IPS-20b (cell line): ENCODE measurements at regions not wholly inside any gene's neighbourhood (a gene's known extent, or its start where the extent isn't known, plus 50 kb on each side); places are given as distances from the start of the nearest gene placed in this dataset.

Source experiments
- H3K27ac ChIP-seq: one replicate; pipeline ENCODE4 v1.5.1; 2013; ENCODE audit warnings: low read length
- H3K27me3 ChIP-seq: 2 replicates; pipeline ENCODE4 v1.6.1; 2013; ENCODE audit warnings: mild to moderate bottlenecking, low read length, inconsistent platforms; ENCODE audit not compliant: insufficient read depth
- H3K36me3 ChIP-seq: 2 replicates; pipeline ENCODE4 v1.6.1; 2013; ENCODE audit warnings: low read depth, mild to moderate bottlenecking, inconsistent platforms, low read length, moderate library complexity; ENCODE audit not compliant: insufficient read depth
- H3K4me1 ChIP-seq: 2 replicates; pipeline ENCODE4 v1.6.1; 2013; ENCODE audit warnings: mild to moderate bottlenecking, control low read depth, inconsistent platforms, low read length, moderate library complexity; ENCODE audit not compliant: insufficient read depth
- H3K4me3 ChIP-seq: 2 replicates; pipeline ENCODE4 v1.5.1; 2013; ENCODE audit warnings: mild to moderate bottlenecking, low read length, inconsistent platforms
- H3K9ac ChIP-seq: 2 replicates; pipeline ENCODE4 v1.6.1; 2013; ENCODE audit warnings: low read depth, mild to moderate bottlenecking, inconsistent platforms, low read length, moderate library complexity
- H3K9me3 ChIP-seq: 2 replicates; pipeline ENCODE4 v1.6.1; 2013; ENCODE audit warnings: mild to moderate bottlenecking, low read depth, low read length, inconsistent platforms; ENCODE audit not compliant: insufficient read depth

DNA sequence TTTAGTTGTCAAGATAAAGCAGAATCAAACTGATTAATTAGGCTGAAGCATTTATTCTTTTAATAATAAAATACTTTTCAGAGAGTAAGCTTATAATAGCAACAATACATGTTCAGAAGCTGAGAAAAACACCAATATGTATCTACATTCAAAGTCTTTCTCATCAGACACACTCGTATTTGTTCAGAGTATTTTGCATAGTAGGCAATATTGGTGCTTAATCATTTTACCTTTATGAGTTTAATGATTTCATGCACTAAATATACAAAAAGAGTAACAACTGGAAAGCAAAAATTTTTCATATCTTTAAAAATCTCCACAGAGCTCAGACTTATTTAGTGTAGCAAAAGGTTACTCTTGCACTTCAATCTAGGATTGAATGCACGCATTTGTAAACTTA lies 313.9 kb downstream of the ZEB2 start:
- H3K36me3 ChIP-seq = no peaks in the 10 kb centered on the region
- no peak overlapping the region for H3K9ac ChIP-seq
- no peaks in the 10 kb centered on the region for H3K4me1 ChIP-seq
- H3K4me3 ChIP-seq = no peak overlapping the region
- no peaks in the 10 kb centered on the region for H3K9me3 ChIP-seq
- H3K27me3 ChIP-seq = no peaks in the 10 kb centered on the region
- H3K27ac ChIP-seq = no peak overlapping the region

DNA sequence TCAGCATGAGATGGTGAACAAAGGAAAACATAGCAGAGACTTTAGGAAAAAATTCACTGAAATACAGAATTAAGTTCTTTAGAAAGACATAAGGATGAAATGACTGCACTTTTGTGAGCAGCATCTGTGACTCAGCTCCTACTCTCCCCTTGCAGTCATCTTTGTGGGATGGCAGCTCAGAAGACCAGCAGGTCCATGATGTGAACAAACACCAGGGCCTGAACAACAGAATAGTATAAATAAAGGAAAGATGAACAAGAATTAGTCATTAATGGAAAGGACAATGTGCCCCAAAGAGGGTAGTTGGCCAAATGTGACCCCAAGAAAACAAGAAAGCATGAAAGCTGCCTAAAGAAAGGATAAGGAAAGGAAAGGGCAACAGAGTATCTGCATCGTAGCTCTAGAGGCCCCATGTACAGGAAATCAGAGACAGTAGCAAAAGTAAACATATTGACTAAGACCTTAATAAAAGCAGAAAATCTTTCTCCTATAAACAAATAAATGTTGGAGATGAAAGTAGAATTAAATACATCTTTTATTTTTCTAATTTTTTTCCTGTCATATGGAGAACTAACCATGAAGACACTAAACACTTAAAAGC lies 318.0 kb downstream of the ZEB2 start:
- no peaks in the 10 kb centered on the region for H3K36me3 ChIP-seq
- H3K4me3 ChIP-seq = no peak overlapping the region
- no peaks in the 10 kb centered on the region; the same call in 1 of the 2 replicates for H3K4me1 ChIP-seq
- H3K27me3 ChIP-seq = no peaks in the 10 kb centered on the region
- no peak overlapping the region for H3K27ac ChIP-seq
- H3K9me3 ChIP-seq = no peaks in the 10 kb centered on the region
- H3K9ac ChIP-seq = no peak overlapping the region

DNA sequence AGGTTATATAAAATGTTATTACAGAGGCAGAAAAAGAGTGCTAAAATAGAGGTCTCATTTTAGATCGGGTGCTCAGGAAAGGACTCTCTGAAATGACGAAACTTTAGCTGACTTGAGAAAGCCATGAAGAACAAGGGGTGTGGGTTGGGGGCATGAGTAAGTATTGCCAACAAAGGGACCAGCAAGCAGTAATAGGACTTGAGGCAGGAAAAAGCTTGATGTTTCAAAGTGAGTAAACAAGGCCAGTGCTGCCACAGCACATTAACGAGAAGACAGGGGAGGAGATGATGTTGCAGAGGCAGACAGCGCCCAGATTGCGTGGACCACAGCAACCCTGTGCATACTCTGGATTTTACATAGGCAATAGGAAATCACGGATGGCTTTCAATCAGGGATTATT lies 318.8 kb downstream of the ZEB2 start:
- H3K27me3 ChIP-seq = no peaks in the 10 kb centered on the region

DNA sequence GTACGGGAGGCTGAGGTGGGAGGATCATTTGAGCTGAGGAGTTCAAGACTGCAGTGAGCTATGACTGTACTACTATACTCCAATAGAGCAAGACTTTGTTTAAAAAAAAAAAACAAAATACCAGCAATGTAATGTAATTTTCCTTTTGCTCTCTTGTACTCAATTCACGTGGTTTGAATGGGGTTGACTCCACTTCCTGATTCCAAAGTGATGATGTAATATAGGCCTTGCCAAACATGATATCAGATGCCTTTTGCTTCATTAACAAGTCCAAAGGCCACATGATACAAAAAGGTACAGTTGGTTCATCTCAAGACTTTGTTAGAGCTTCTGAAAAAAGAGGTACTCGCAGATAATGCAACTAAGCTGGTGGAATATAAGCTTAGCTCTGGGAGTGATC lies 321.8 kb downstream of the ZEB2 start:
- Histone ChIP-seq H3K36me3 (no peaks in the 10 kb centered on the region), H3K9me3 (no peaks in the 10 kb centered on the region), H3K9ac (no peak overlapping the region), H3K27me3 (no peaks in the 10 kb centered on the region), H3K4me1 (no peaks in the 10 kb centered on the region; the same call in 1 of the 2 replicates), H3K27ac (no peak overlapping the region), H3K4me3 (no peak overlapping the region)

More for the DNA sequence above, 318.8 kb downstream of the ZEB2 start:
- Histone ChIP-seq H3K9ac (no peak overlapping the region), H3K36me3 (no peaks in the 10 kb centered on the region), H3K9me3 (no peaks in the 10 kb centered on the region), H3K27ac (no peak overlapping the region), H3K4me1 (no peaks in the 10 kb centered on the region; the same call in 1 of the 2 replicates), H3K4me3 (no peak overlapping the region)

DNA sequence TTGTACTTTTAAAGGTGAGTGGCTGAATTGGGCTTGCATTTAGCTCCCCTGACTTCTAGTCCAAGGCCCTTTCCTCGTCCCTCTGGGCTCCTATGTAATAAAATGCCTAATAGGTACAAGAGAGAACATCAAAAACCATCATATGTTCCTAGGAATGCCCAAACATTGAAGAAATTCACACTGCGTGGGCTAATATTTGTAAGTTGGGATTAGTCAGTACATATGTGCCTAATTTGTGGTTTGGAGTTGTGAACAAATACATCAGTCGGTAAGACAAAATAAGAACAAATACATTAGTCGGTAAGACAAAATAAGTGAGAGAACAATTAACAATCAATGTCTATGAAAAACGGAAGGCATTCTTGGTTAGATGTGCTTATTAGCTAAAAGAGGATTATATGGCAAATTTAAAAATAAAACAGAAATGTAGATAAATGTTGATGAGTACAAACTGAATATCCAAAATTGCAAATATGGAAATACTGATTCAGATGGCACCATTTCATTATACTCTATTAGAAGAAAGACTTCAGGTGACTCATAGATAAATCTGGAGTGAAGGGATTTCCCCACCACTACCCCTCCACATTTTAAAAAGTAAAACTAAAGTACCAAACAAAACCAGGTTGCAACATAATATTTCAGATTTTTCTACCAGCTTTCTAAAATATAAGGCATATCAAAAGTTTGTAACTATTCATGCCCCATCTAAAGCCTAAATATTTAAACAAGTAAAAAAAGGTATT lies 325.4 kb downstream of the ZEB2 start:
- no peaks in the 10 kb centered on the region for H3K36me3 ChIP-seq
- H3K27me3 ChIP-seq = no peaks in the 10 kb centered on the region
- no peak overlapping the region for H3K27ac ChIP-seq
- H3K9me3 ChIP-seq = no peaks in the 10 kb centered on the region
- H3K4me3 ChIP-seq = no peak overlapping the region
- H3K4me1 ChIP-seq = no peaks in the 10 kb centered on the region; the same call in 1 of the 2 replicates
- no peak overlapping the region for H3K9ac ChIP-seq

DNA sequence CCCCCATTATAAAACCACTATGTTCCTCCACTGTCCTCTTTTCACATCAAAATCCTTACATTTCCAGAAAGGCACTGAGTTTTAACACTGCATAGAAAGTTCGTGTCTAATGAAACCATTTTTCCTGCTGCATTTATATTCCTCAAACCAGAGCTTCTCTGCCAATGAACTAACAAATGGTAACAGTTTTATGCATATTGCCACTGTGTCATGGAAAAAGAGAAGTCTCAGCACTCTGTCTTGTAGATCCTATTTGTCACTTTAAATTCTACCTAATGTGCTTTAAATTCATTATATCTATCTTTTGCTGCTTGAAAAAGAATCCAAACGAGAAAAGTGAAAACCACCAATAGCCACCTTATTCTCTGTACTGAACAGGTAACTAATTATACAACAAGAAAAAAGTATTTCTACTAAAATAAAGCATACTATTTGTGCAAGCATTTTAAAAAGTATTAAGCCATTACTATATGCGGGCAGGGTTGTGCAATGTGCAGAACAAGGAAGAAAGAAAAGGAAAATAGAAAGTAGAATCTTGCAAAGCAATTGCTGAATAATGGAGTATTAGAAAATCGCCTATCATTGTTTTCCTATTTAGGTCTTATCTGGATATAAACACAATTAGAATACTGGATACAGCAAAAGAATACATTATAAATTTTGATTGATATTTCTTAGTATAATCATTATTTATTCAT lies 328.9 kb downstream of the ZEB2 start:
- Histone ChIP-seq H3K9me3 (no peaks in the 10 kb centered on the region), H3K36me3 (no peaks in the 10 kb centered on the region), H3K27ac (no peak overlapping the region), H3K4me1 (no peaks in the 10 kb centered on the region), H3K4me3 (no peak overlapping the region), H3K9ac (no peak overlapping the region), H3K27me3 (no peaks in the 10 kb centered on the region)

DNA sequence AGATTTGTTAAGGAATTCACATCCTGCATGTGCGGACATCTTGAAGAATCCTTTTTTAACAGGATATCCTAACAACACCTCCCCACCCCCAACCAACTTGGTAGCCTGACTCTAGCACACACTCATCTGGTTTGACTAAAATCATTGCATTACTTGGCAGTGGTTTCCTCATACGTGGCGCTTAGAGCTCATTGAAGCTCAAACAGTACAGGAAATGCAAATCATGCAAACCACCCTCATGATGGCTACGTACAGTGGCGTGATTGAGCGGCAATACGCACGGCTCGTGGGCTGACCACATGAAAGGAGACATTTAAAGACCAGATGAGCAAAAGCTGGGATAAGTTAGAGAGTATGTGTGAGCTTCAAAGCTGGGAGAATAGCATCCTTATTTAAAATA lies 336.2 kb downstream of the ZEB2 start:
- Histone ChIP-seq H3K9me3 (no peaks in the 10 kb centered on the region), H3K4me1 (no peaks in the 10 kb centered on the region), H3K4me3 (no peak overlapping the region), H3K27me3 (no peaks in the 10 kb centered on the region), H3K27ac (no peak overlapping the region), H3K9ac (no peak overlapping the region), H3K36me3 (no peaks in the 10 kb centered on the region)

DNA sequence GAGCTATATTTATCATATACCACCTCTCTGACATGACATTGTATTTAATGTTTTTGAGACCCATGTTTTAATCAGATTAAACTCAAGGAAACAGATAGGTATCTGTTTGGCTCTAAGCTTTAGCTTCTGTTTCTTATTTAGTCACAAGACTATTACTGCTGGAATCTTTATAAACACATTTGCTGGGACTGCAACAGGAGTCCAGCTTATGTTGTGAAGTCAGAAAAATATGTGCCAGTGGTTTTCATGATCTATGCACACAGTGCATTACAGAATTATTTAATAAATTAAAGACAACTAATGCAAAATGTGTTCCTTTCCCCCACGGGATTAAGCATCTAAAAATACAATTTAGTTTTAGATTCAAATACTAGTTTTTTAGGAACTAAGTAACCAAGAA lies 338.9 kb downstream of the ZEB2 start:
- H3K36me3 ChIP-seq = no peaks in the 10 kb centered on the region
- no peak overlapping the region for H3K4me3 ChIP-seq
- no peaks in the 10 kb centered on the region for H3K27me3 ChIP-seq
- no peak overlapping the region for H3K27ac ChIP-seq
- H3K4me1 ChIP-seq = no peaks in the 10 kb centered on the region
- no peaks in the 10 kb centered on the region for H3K9me3 ChIP-seq
- no peak overlapping the region for H3K9ac ChIP-seq

DNA sequence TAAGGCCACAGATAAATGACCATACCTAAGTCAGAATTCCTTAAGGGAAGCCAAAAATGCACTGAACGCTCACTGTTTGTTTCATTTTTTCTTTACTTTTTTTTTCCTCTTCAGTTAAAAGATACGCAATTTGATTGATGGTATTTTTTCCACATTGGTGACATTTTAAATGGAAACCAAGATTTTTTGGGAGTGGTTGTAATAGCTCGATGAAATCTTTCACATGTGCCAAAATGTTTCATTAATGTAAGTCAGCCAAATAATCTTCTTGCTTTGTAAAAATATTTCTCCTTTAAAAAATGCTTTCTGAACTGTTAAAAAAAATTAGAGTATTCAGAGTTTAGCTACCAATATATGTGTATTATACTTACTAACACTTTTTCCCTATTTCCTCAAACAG lies 339.8 kb downstream of the ZEB2 start:
- H3K9me3 ChIP-seq = no peaks in the 10 kb centered on the region
- no peak overlapping the region for H3K4me3 ChIP-seq
- no peak overlapping the region for H3K27ac ChIP-seq
- no peaks in the 10 kb centered on the region for H3K36me3 ChIP-seq
- H3K27me3 ChIP-seq = no peaks in the 10 kb centered on the region
- no peak overlapping the region for H3K9ac ChIP-seq
- no peaks in the 10 kb centered on the region for H3K4me1 ChIP-seq

DNA sequence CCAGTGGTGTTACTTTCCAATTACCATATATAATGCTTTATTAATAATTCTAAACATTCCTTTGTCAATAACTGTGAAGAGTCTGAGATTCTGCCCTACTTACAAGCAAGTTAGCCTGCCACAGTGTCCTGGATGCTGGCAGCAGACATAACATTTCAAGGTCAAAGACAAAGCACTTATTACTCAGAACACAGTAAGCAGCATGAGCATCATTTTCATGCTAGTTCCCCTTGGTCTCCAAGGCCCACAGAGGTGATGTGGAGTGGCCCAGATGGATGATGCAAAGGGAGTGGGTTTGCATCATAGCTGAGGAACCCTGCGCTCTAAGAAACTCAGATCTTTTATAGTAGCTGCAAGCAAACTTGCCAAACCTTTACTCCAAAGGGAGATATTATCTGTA lies 349.7 kb downstream of the ZEB2 start:
- Histone ChIP-seq H3K4me1 (no peaks in the 10 kb centered on the region), H3K27ac (no peak overlapping the region), H3K27me3 (no peaks in the 10 kb centered on the region)

DNA sequence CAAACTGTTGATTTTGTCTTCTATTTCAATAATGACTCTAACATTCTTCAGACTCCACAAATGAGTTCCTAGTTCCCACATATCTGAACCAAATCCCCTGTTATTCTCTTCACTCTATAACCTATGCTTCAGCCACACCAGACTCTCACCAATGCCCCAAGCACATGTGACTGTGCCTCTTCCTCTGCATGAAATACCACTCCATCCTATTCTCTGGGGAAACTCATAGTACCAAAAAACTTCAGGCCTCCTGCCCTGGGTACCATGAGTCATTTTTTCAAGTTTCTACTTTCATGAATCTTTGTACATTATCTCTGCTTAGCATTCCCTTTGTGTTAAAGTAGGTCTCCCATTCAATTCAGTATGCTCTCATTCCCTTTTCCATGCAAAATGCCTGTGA lies 353.2 kb downstream of the ZEB2 start:
- Histone ChIP-seq H3K9ac (no peak overlapping the region), H3K36me3 (no peaks in the 10 kb centered on the region), H3K27ac (no peak overlapping the region), H3K9me3 (no peaks in the 10 kb centered on the region), H3K4me3 (no peak overlapping the region), H3K27me3 (no peaks in the 10 kb centered on the region), H3K4me1 (no peaks in the 10 kb centered on the region)

More for the DNA sequence above, 349.7 kb downstream of the ZEB2 start:
- no peaks in the 10 kb centered on the region for H3K9me3 ChIP-seq
- no peak overlapping the region for H3K4me3 ChIP-seq
- no peak overlapping the region for H3K9ac ChIP-seq
- no peaks in the 10 kb centered on the region for H3K36me3 ChIP-seq
